ENCODE measurements at regions not wholly inside any gene's neighbourhood (a gene's known extent, or its start where the extent isn't known, plus 50 kb on each side); places are given as distances from the start of the nearest gene placed in this dataset.
A peak's percentile ranks its signal among the peaks of the same experiment; 100 is the strongest.

GRCh38 chr5:101943784-101944183 lies 352.3 kb downstream of the SLCO4C1 start:
- ChIA-PET POLR2A (no interaction called here), CTCF (interaction anchor here (1.5 kb wide), 1 partner anchor 209 kb away, joined by 3 read pairs; no protein-coding TSS in a partner anchor)
- Histone ChIP-seq H3K4me3 (replicated peaks in 1 of 3; ENCODE audit: insufficient read depth in 1 of 3, low read depth in 1 of 3, low read length in 3 of 3) (no peak overlapping the region), H3K4me2 (ENCODE audit: insufficient read depth, low read length) (no peak overlapping the region), H4K20me1 (replicated peaks; ENCODE audit: control insufficient read depth, extremely low read depth, insufficient read depth, low read length) (no peaks in the 10 kb centered on the region), H3K9ac (replicated peaks; ENCODE audit: extremely low read depth, insufficient read depth, low read length) (no peak overlapping the region), H3K27ac (ENCODE audit: insufficient read depth, low read depth, low read length) (no peak overlapping the region), H3K9me1 (replicated peaks; ENCODE audit: control insufficient read depth, extremely low read depth, insufficient read depth, low read length) (no peaks in the 10 kb centered on the region), H2AFZ (ENCODE audit: low read depth, low read length) (no peak overlapping the region), H3K36me3 (ENCODE audit: control insufficient read depth in 2 of 2, extremely low read depth in 1 of 2, insufficient read depth in 2 of 2, low read length in 2 of 2) (no peaks in the 10 kb centered on the region), H3K9me3 (replicated peaks; ENCODE audit: control insufficient read depth, insufficient read depth, low read length) (no peaks in the 10 kb centered on the region), H3K79me2 (ENCODE audit: control insufficient read depth, insufficient read depth, low read length) (no peaks in the 10 kb centered on the region), H3K27me3 (ENCODE audit: control insufficient read depth in 2 of 2, insufficient read depth in 2 of 2, low read length in 2 of 2) (no peaks in the 10 kb centered on the region), H3K4me1 (ENCODE audit: control insufficient read depth, extremely low read depth, insufficient read depth, low read length) (no peaks in the 10 kb centered on the region)
- DNase-seq (ENCODE audit: low read depth, low spot score) (peak; percentile 1), FAIRE-seq (no peak)
- TF ChIP-seq JUN (IDR thresholded peaks at IDR 0.05; ENCODE audit: borderline replicate concordance, insufficient read depth, insufficient read length, low read depth): peak; percentile 25
- no peak for TF ChIP-seq FOS (IDR thresholded peaks at IDR 0.05; ENCODE audit: borderline replicate concordance, insufficient read depth, low read length)
- intact Hi-C loops (cut with micrococcal nuclease) (loop anchor here (2.0 to 5.0 kb wide), 2 partner anchors 209 to 279 kb away; no protein-coding TSS in a partner anchor), dilution Hi-C loops (cut with MboI; ENCODE audit: extremely low pct_ligation_motif_present, low sequenced_read_pairs) (no loop called here)
- no TSS peak for BruUV-seq (replicated peaks)

GRCh38 chr5:101942321-101942882 lies 353.7 kb downstream of the SLCO4C1 start:
- Histone ChIP-seq H4K20me1 (replicated peaks; ENCODE audit: control insufficient read depth, extremely low read depth, insufficient read depth, low read length) (no peaks in the 10 kb centered on the region), H3K79me2 (ENCODE audit: control insufficient read depth, insufficient read depth, low read length) (no peaks in the 10 kb centered on the region), H3K9me1 (replicated peaks; ENCODE audit: control insufficient read depth, extremely low read depth, insufficient read depth, low read length) (no peaks in the 10 kb centered on the region), H3K9me3 (replicated peaks; ENCODE audit: control insufficient read depth, insufficient read depth, low read length) (no peaks in the 10 kb centered on the region), H3K4me2 (ENCODE audit: insufficient read depth, low read length) (no peak overlapping the region), H3K36me3 (ENCODE audit: control insufficient read depth in 2 of 2, extremely low read depth in 1 of 2, insufficient read depth in 2 of 2, low read length in 2 of 2) (no peaks in the 10 kb centered on the region), H2AFZ (ENCODE audit: low read depth, low read length) (no peak overlapping the region), H3K27me3 (ENCODE audit: control insufficient read depth in 2 of 2, insufficient read depth in 2 of 2, low read length in 2 of 2) (no peaks in the 10 kb centered on the region), H3K4me1 (ENCODE audit: control insufficient read depth, extremely low read depth, insufficient read depth, low read length) (no peaks in the 10 kb centered on the region), H3K9ac (replicated peaks; ENCODE audit: extremely low read depth, insufficient read depth, low read length) (no peak overlapping the region), H3K4me3 (replicated peaks in 1 of 3; ENCODE audit: insufficient read depth in 1 of 3, low read depth in 1 of 3, low read length in 3 of 3) (no peak overlapping the region), H3K27ac (ENCODE audit: insufficient read depth, low read depth, low read length) (no peak overlapping the region)
- dilution Hi-C loops (cut with MboI; ENCODE audit: extremely low pct_ligation_motif_present, low sequenced_read_pairs): no loop called here
- intact Hi-C loops (cut with micrococcal nuclease): loop anchor here (1.0 to 5.0 kb wide), 3 partner anchors 35 to 280 kb away; no protein-coding TSS in a partner anchor
- peak; percentile 16 for DNase-seq (ENCODE audit: low read depth, low spot score)
- no TSS peak for BruUV-seq (replicated peaks)
- ChIA-PET POLR2A (no interaction called here), CTCF (interaction anchor here (0.9 to 1.5 kb wide), 2 partner anchors 149 to 210 kb away, joined by 3 read pairs; no protein-coding TSS in a partner anchor)
- TF ChIP-seq MAX (IDR thresholded peaks at IDR 0.05; ENCODE audit: insufficient read depth, insufficient read length) (no peak), CTCF (IDR thresholded peaks at IDR 0.05; ENCODE audit: extremely low read depth in 1 of 2, insufficient read depth in 1 of 2, low read depth in 1 of 2, low read length in 2 of 2) (peak; percentile 11 to 35), GATA2 (IDR thresholded peaks at IDR 0.05; ENCODE audit: insufficient read depth, insufficient read length, low read depth, low read length) (no peak), MYC (IDR thresholded peaks at IDR 0.05; ENCODE audit: low read depth, low read length) (no peak)
- FAIRE-seq: peak; percentile 4
